IMR-90 (cell line): ENCODE measurements at regions not wholly inside any gene's neighbourhood (a gene's known extent, or its start where the extent isn't known, plus 50 kb on each side); places are given as distances from the start of the nearest gene placed in this dataset.

Source experiments
- ATAC-seq: fragments of 200-7000 bp; cut with Tn5 transposase; 2 replicates; pipeline ENCODE4 v1.9.1; 2020; ENCODE audit warnings: low read depth, mild to moderate bottlenecking, moderate library complexity
- BruUV-seq: library from RNA; stranded (reverse); fragments of 400-500 nt; replicated peaks from 2 replicates; lab custom pipeline; 2021; lab: Mats Ljungman, UMichigan
- CTCF ChIA-PET: fragments of 300-600 bp; formaldehyde crosslinking; extraction: SDS; loops from one replicate; lab custom pipeline; 2021; ENCODE audit warnings: antibody characterized with exemption; lab: Yijun Ruan, JAX
- POLR2A ChIA-PET: fragments of 300-600 bp; sonication (Branson Sonifier 250); formaldehyde crosslinking; loops from one replicate; lab custom pipeline; 2022; ENCODE audit warnings: antibody characterized with exemption; ENCODE audit not compliant: unreplicated experiment; lab: Charles Lee
- DNase-seq: peaks from one replicate; pipeline ENCODE4 v3.0.0; 2013
- H2AFZ ChIP-seq: replicated peaks from 2 replicates; pipeline ENCODE3; 2013; ENCODE audit warnings: low read length, mild to moderate bottlenecking; ENCODE audit not compliant: poor library complexity
- H2AK5ac ChIP-seq: 2 replicates; pipeline ENCODE4 v1.6.1; 2013; ENCODE audit warnings: low read depth, low read length, inconsistent platforms
- H2AK9ac ChIP-seq: replicated peaks from 2 replicates; pipeline ENCODE3; 2013; ENCODE audit warnings: mild to moderate bottlenecking, low read depth, low read length, moderate library complexity; ENCODE audit not compliant: poor library complexity
- H2BK120ac ChIP-seq: 2 replicates; pipeline ENCODE4 v1.6.1; 2013; ENCODE audit warnings: low read depth, low read length, inconsistent platforms
- H2BK15ac ChIP-seq: 3 replicates; pipeline ENCODE4 v1.6.1; 2013; ENCODE audit warnings: low read depth, low read length, inconsistent platforms
- H2BK20ac ChIP-seq: 2 replicates; pipeline ENCODE4 v1.6.1; 2013; ENCODE audit warnings: low read depth, mild to moderate bottlenecking, inconsistent platforms, low read length, moderate library complexity
- H2BK5ac ChIP-seq: 2 replicates; pipeline ENCODE4 v1.6.1; 2013; ENCODE audit warnings: mild to moderate bottlenecking, low read depth, low read length, inconsistent platforms; ENCODE audit not compliant: poor library complexity, severe bottlenecking
- H3K14ac ChIP-seq: replicated peaks from 2 replicates; pipeline ENCODE4 v1.6.1; 2013; ENCODE audit warnings: low read depth, low read length, inconsistent platforms
- H3K18ac ChIP-seq: 2 replicates; pipeline ENCODE4 v1.6.1; 2013; ENCODE audit warnings: low read depth, low read length, control low read depth
- H3K23ac ChIP-seq: 2 replicates; pipeline ENCODE4 v1.6.1; 2013; ENCODE audit warnings: low read depth, low read length, inconsistent platforms
- H3K27ac ChIP-seq: 2 replicates; pipeline ENCODE4 v1.5.1; 2013; ENCODE audit warnings: mild to moderate bottlenecking, control low read depth, low read length; ENCODE audit not compliant: insufficient read depth
- H3K27me3 ChIP-seq: 2 replicates; pipeline ENCODE4 v1.6.1; 2013; ENCODE audit warnings: low read length; ENCODE audit not compliant: control insufficient read depth, insufficient read depth
- H3K36me3 ChIP-seq: 2 replicates; pipeline ENCODE4 v1.6.1; 2013; ENCODE audit warnings: low read length, mixed read lengths; ENCODE audit not compliant: control insufficient read depth, insufficient read depth
- H3K4ac ChIP-seq: 2 replicates; pipeline ENCODE4 v1.6.1; 2013; ENCODE audit warnings: low read depth, low read length, inconsistent platforms
- H3K4me1 ChIP-seq: 2 replicates; pipeline ENCODE4 v1.6.1; 2013; ENCODE audit warnings: low read length, mixed read lengths; ENCODE audit not compliant: control insufficient read depth, insufficient read depth
- H3K4me2 ChIP-seq: 2 replicates; pipeline ENCODE4 v1.6.1; 2013; ENCODE audit warnings: low read depth, mild to moderate bottlenecking, control low read depth, low read length, moderate library complexity
- H3K4me3 ChIP-seq: 2 replicates; pipeline ENCODE4 v1.5.1; 2013; ENCODE audit warnings: low read depth, mild to moderate bottlenecking, control low read depth, low read length, moderate library complexity; ENCODE audit not compliant: insufficient read depth
- H3K56ac ChIP-seq: 2 replicates; pipeline ENCODE4 v1.6.1; 2013; ENCODE audit warnings: low read length, inconsistent platforms; ENCODE audit not compliant: insufficient read depth; ENCODE audit errors: extremely low read depth
- H3K79me1 ChIP-seq, 2 experiments: 2 replicates each; pipeline ENCODE4 v1.6.1; 2013; ENCODE audit warnings: low read length in 2 of 2, inconsistent platforms in 1 of 2, low read depth in 1 of 2
- H3K9ac ChIP-seq: 2 replicates; pipeline ENCODE4 v1.6.1; 2013; ENCODE audit warnings: low read depth, low read length, control low read depth
- H3K9me1 ChIP-seq: 2 replicates; pipeline ENCODE4 v1.6.1; 2013; ENCODE audit warnings: low read length, inconsistent platforms; ENCODE audit not compliant: insufficient read depth
- H3K9me3 ChIP-seq: 2 replicates; pipeline ENCODE4 v1.6.1; 2013; ENCODE audit warnings: low read length; ENCODE audit not compliant: control insufficient read depth, insufficient read depth
- H4K20me1 ChIP-seq: 2 replicates; pipeline ENCODE4 v1.6.1; 2013; ENCODE audit warnings: low read length, inconsistent platforms; ENCODE audit not compliant: insufficient read depth
- H4K5ac ChIP-seq: 2 replicates; pipeline ENCODE4 v1.6.1; 2013; ENCODE audit warnings: mild to moderate bottlenecking, low read depth, low read length, control low read depth
- H4K8ac ChIP-seq, 2 experiments: 2 replicates each; pipeline ENCODE4 v1.6.1; 2013; ENCODE audit warnings: low read depth in 2 of 2, low read length in 2 of 2, control low read depth in 1 of 2, inconsistent platforms in 1 of 2
- H4K91ac ChIP-seq: 2 replicates; pipeline ENCODE4 v1.6.1; 2013; ENCODE audit warnings: low read depth, low read length, inconsistent platforms; ENCODE audit not compliant: insufficient read depth
- BHLHE40 ChIP-seq: fragments of 150-350 bp; IDR thresholded peaks from 2 replicates; pipeline ENCODE4 v1.6.1; 2016; ENCODE audit warnings: mild to moderate bottlenecking, low read depth, low read length
- CHD1 ChIP-seq: IDR thresholded peaks from 2 replicates; pipeline ENCODE4 v1.6.1; 2012; ENCODE audit warnings: low read depth, low read length, improper control_type of control experiment
- FOS ChIP-seq: fragments of 150-350 bp; IDR thresholded peaks from 2 replicates; pipeline ENCODE4 v1.6.1; 2016; ENCODE audit warnings: low read depth, low read length
- MAZ ChIP-seq: IDR thresholded peaks from 2 replicates; pipeline ENCODE4 v1.6.1; 2012; ENCODE audit warnings: low read depth, mild to moderate bottlenecking, low read length, improper control_type of control experiment, moderate library complexity, borderline replicate concordance
- MXI1 ChIP-seq: IDR thresholded peaks from 2 replicates; pipeline ENCODE4 v1.6.1; 2012; ENCODE audit warnings: low read depth, mild to moderate bottlenecking, low read length, moderate library complexity, borderline replicate concordance
- POLR2A ChIP-seq: IDR thresholded peaks from 2 replicates; pipeline ENCODE4 v1.6.1; 2012; ENCODE audit warnings: mild to moderate bottlenecking, low read depth, low read length
- RFX5 ChIP-seq: IDR thresholded peaks from 2 replicates; pipeline ENCODE4 v1.8.0; 2012; ENCODE audit warnings: low read depth, mild to moderate bottlenecking, low read length, moderate library complexity
- SMC3 ChIP-seq: fragments of 150-350 bp; IDR thresholded peaks from 2 replicates; pipeline ENCODE4 v1.6.1; 2016; ENCODE audit warnings: low read depth, mild to moderate bottlenecking, antibody characterized with exemption, low read length, moderate library complexity
- WGBS, 2 experiments: methylation state at CpG; one replicate each; pipeline versions ENCODE4 v1.1.5 to v1.1.7; 2013; ENCODE audit warnings: missing lambda C conversion rate in 2 of 2; ENCODE audit not compliant: insufficient read length in 1 of 2; ENCODE audit errors: extremely low coverage in 2 of 2; 5-methylcytosine and 5-hydroxymethylcytosine counted together
- dilution Hi-C: fragments of 300-500 bp; cut with HindIII; formaldehyde crosslinking; loops from one replicate; pipeline ENCODE4 v1.14.3; 2018; ENCODE audit warnings: low sequenced_read_pairs; ENCODE audit not compliant: unreplicated experiment
- in situ Hi-C: fragments of 300-500 bp; cut with MboI; formaldehyde crosslinking; loops from 3 replicates; pipeline ENCODE4 v1.14.3; 2019; ENCODE audit warnings: low sequenced_read_pairs, inconsistent platforms, mixed read lengths
- intact Hi-C: fragments of 100-400 bp; cut with micrococcal nuclease; formaldehyde crosslinking; loops from 2 replicates; pipeline ENCODE4 v1.10.0; 2022
- TF ChIP-seq, protein P1 (sequence below): fragments of 150-350 bp; IDR thresholded peaks from 2 replicates; pipeline ENCODE4 v1.6.1; 2017; ENCODE audit warnings: mild to moderate bottlenecking, antibody characterized with exemption, low read length, low read depth
- TF ChIP-seq, protein P2 (sequence below): conservative IDR thresholded peaks from 2 replicates; pipeline ENCODE4 v1.5.1; 2012; ENCODE audit warnings: mild to moderate bottlenecking, low read depth, low read length, improper control_type of control experiment

DNA sequence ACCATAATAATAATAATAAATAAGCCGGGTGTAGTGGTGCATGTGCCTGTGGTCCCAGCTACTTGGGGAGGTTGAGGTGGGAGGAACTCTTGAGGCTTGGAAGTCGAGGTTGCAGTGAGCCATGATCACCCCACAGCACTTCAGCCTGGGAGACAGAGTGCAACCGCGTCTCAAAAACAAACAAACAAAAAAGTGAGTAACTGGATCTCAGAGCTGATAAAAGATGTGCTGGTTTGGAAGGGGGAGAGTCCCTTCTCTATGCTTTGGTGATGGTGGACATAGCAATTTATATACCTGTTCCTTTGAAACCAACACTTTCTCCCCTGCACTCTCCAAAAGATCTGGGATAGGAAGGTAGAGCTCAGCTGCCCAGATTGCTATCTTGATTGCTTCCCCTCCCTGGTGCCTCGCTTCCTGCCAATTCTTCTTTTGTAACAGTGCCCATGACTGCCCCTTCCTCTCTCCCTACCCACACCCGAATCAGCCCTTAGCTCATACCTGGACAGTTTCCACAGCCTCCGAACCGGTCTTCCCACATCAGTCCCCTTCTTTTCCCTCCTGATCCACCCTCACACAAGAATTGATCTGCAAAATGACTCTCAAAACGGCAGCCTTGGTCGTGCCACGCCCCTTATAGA is 55.1 kb upstream of the UBE2E1 start:
- H3K4me3 ChIP-seq: no peak overlapping the region
- intact Hi-C loops: no loop called here
- H3K27ac ChIP-seq: no peak overlapping the region
- no peak overlapping the region for H4K91ac ChIP-seq
- no peaks in the 10 kb centered on the region for H3K9me3 ChIP-seq
- H3K79me1 ChIP-seq: no peaks in the 10 kb centered on the region
- peaks cover 6% of the 10 kb centered on the region for H3K4me1 ChIP-seq
- H4K20me1 ChIP-seq: no peaks in the 10 kb centered on the region
- in situ Hi-C loops: no loop called here
- no peaks in the 10 kb centered on the region for H3K36me3 ChIP-seq
- no peak overlapping the region for H2AFZ ChIP-seq
- ATAC-seq (no peak), DNase-seq (no peak)
- H3K4me2 ChIP-seq: no peak overlapping the region
- no peak overlapping the region for H3K56ac ChIP-seq
- no peak overlapping the region; the same call in 2 of the 3 replicates for H2BK15ac ChIP-seq
- dilution Hi-C loops: no loop called here
- no peak overlapping the region for H2BK5ac ChIP-seq
- ChIA-PET CTCF (interaction anchor here (0.6 to 1.0 kb wide), 3 partner anchors 10 to 248 kb away, joined by 3 to 5 read pairs (median 3); no protein-coding TSS in a partner anchor), POLR2A (no interaction called here)
- no peak overlapping the region for H3K4ac ChIP-seq
- no peak overlapping the region for H2BK20ac ChIP-seq
- no peak overlapping the region for H2AK5ac ChIP-seq
- H3K18ac ChIP-seq: no peak overlapping the region
- no peak overlapping the region for H3K14ac ChIP-seq
- no peak overlapping the region for H4K8ac ChIP-seq
- no peak overlapping the region for H2AK9ac ChIP-seq
- no peaks in the 10 kb centered on the region for H3K27me3 ChIP-seq
- no peaks in the 10 kb centered on the region for H3K9me1 ChIP-seq
- no peak overlapping the region for H4K5ac ChIP-seq
- no TSS peak for BruUV-seq
- no peak overlapping the region for H3K9ac ChIP-seq
- whole genome bisulfite sequencing, 2 experiments: 61% methylated on average over 6 of the region's 11 CpGs; no CpG with 5 or more reads in 1 of the 2 experiments
- H2BK120ac ChIP-seq: no peak overlapping the region
- no peak overlapping the region for H3K23ac ChIP-seq
- TF ChIP-seq SMC3 (no peak), MAZ (no peak), POLR2A (no peak), BHLHE40 (no peak), MXI1 (no peak), FOS (no peak), RFX5 (no peak), CHD1 (no peak)
- TF ChIP-seq, protein P1, sequence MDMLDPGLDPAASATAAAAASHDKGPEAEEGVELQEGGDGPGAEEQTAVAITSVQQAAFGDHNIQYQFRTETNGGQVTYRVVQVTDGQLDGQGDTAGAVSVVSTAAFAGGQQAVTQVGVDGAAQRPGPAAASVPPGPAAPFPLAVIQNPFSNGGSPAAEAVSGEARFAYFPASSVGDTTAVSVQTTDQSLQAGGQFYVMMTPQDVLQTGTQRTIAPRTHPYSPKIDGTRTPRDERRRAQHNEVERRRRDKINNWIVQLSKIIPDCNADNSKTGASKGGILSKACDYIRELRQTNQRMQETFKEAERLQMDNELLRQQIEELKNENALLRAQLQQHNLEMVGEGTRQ: no peak
- TF ChIP-seq, protein P2, sequence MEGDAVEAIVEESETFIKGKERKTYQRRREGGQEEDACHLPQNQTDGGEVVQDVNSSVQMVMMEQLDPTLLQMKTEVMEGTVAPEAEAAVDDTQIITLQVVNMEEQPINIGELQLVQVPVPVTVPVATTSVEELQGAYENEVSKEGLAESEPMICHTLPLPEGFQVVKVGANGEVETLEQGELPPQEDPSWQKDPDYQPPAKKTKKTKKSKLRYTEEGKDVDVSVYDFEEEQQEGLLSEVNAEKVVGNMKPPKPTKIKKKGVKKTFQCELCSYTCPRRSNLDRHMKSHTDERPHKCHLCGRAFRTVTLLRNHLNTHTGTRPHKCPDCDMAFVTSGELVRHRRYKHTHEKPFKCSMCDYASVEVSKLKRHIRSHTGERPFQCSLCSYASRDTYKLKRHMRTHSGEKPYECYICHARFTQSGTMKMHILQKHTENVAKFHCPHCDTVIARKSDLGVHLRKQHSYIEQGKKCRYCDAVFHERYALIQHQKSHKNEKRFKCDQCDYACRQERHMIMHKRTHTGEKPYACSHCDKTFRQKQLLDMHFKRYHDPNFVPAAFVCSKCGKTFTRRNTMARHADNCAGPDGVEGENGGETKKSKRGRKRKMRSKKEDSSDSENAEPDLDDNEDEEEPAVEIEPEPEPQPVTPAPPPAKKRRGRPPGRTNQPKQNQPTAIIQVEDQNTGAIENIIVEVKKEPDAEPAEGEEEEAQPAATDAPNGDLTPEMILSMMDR: no peak
